H1 (cell line): ENCODE measurements at regions not wholly inside any gene's neighbourhood (a gene's known extent, or its start where the extent isn't known, plus 50 kb on each side); places are given as distances from the start of the nearest gene placed in this dataset.

Experiments used
- CBX8 ChIP-seq: fragments of 300-800, 300-1000 bp; sonication (generic); IDR thresholded peaks from 2 replicates; pipeline ENCODE4 v1.7.1; 2016; ENCODE audit warnings: low read depth, low read length, borderline replicate concordance
- JUN ChIP-seq: IDR thresholded peaks from 2 replicates; pipeline ENCODE4 v1.6.1; 2011; ENCODE audit warnings: low read depth, mild to moderate bottlenecking, improper control_type of control experiment, low read length
- TF ChIP-seq, protein P1 (sequence below): IDR thresholded peaks from 2 replicates; pipeline ENCODE4 v1.6.1; 2011; ENCODE audit warnings: low read length, improper control_type of control experiment

DNA sequence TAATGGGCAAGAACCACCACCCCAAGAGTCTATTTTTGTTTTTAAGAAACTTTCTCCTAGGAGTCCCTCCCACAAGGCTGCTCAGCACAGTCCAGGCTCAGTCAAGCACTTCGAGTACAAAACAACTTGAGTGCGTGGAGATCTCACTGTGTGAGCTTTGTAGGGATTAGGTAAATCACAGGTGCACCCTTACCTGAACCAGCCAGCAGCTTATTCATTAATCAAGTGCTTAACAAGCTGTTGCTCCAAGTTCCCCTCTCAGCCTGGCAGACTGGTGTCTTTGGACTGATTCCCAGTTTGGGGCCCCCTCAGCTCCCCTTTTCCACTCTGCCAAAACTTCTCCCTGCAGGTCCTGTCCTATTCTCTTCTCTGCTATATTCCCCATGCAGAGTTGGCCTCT is 133.1 kb downstream of the LY86 start (continued):
- no peak for TF ChIP-seq CBX8
- no peak for TF ChIP-seq JUN
- TF ChIP-seq, protein P1, sequence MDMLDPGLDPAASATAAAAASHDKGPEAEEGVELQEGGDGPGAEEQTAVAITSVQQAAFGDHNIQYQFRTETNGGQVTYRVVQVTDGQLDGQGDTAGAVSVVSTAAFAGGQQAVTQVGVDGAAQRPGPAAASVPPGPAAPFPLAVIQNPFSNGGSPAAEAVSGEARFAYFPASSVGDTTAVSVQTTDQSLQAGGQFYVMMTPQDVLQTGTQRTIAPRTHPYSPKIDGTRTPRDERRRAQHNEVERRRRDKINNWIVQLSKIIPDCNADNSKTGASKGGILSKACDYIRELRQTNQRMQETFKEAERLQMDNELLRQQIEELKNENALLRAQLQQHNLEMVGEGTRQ = no peak
